ENCODE measurements at regions not wholly inside any gene's neighbourhood (a gene's known extent, or its start where the extent isn't known, plus 50 kb on each side); places are given as distances from the start of the nearest gene placed in this dataset.

DNA sequence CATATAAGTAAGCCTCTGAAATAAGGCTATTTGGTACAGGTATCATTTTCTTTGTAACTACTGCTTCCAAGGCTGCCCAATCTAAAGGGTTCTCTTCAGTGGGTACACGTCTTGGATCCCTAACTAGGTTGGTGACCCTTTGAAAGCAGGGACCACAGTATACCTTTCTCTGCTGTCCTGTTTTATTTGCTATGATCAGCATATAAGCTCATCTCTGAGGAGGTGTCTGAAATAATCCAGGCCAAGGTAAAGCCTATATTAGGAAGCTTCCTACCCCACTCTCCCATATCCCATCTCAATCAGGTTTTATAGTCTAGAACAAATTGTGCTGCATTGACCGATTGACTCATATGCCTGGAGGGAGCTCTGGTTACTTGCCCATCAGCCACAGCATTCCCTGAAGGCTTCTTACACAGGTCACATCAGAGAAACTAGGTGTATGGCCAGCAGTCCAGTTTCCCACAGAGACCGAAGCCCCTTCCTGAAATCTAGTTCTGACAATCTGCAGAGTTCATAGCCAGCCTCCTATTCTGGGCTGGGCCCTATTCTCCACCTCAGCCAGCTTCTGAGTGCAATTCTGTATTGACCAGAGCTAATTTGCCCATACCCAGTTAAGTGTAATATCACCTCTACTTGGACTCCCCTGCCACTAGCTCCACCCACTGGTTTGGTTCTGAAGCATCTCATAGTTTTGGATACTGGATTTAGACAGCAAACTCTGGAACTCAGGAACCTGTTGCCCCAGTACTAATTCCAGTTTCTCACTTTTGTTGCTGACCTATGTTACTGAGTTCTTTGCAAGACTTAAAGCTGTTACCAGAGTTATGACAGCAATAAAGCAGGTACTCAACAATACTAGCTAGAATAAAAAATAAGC is 62.1 kb upstream of the ARHGAP20 start:
- H3K23me2 ChIP-seq (ENCODE audit: insufficient read length, low read depth, low read length, poor library complexity, severe bottlenecking) = no peaks in the 10 kb centered on the region
- no peaks in the 10 kb centered on the region for H3K4me1 ChIP-seq (ENCODE audit: insufficient read depth, low read length)
- H4K8ac ChIP-seq (replicated peaks; ENCODE audit: insufficient read length, low read depth, low read length) = no peak overlapping the region
- H4K20me1 ChIP-seq (ENCODE audit: control insufficient read depth, insufficient read depth, insufficient read length) = no peaks in the 10 kb centered on the region
- no peak overlapping the region for H2BK20ac ChIP-seq (ENCODE audit: low read depth, low read length, poor library complexity, severe bottlenecking)
- no peak overlapping the region for H3K18ac ChIP-seq (ENCODE audit: insufficient read length, low read depth, low read length)
- H2BK12ac ChIP-seq (ENCODE audit: insufficient read length, low read depth, low read length) = no peak overlapping the region
- H3K23ac ChIP-seq (ENCODE audit: insufficient read length, low read depth, low read length) = no peak overlapping the region
- H2BK120ac ChIP-seq (ENCODE audit: low read depth, low read length, poor library complexity, severe bottlenecking) = no peak overlapping the region
- no peaks in the 10 kb centered on the region for H3K79me2 ChIP-seq (ENCODE audit: insufficient read depth, low read length)
- no peak overlapping the region for H4K5ac ChIP-seq (ENCODE audit: insufficient read length, low read depth, low read length)
- Mint-ChIP-seq H3K27ac (no peak overlapping the region), H3K36me3 (ENCODE audit: insufficient read depth in 1 of 3, low read depth in 3 of 3) (peaks cover 0 to 4% (median 0%) of the 10 kb centered on the region in 3 experiments; a peak in 1 of 7 replicates), H3K4me1 (no peaks in the 10 kb centered on the region), H3K27me3 (ENCODE audit: low read depth) (no peaks in the 10 kb centered on the region), H3K9me3 (peaks cover 0 to 2% of the 10 kb centered on the region in 2 experiments; a peak in 2 of 5 replicates), H3K4me3 (no peak overlapping the region)
- H3K27me3 ChIP-seq (ENCODE audit: insufficient read depth, low read length) = no peaks in the 10 kb centered on the region
- H3K56ac ChIP-seq (ENCODE audit: insufficient read length, low read depth, low read length) = no peak overlapping the region
- H3K9me3 ChIP-seq (ENCODE audit: control insufficient read depth, low read depth, low read length) = no peaks in the 10 kb centered on the region
- H4K91ac ChIP-seq (ENCODE audit: insufficient read length, low read depth, low read length) = no peak overlapping the region
- H3T11ph ChIP-seq (ENCODE audit: low read length) = no peak overlapping the region
- H3K27ac ChIP-seq (ENCODE audit: insufficient read length, low read depth, low read length) = no peak overlapping the region
- H3K9ac ChIP-seq (ENCODE audit: extremely low read depth, insufficient read length, low read length) = no peak overlapping the region
- no peaks in the 10 kb centered on the region for H3K79me1 ChIP-seq (ENCODE audit: insufficient read depth, low read depth, low read length, poor library complexity, severe bottlenecking)
- no peak overlapping the region for H2BK15ac ChIP-seq (ENCODE audit: low read depth, low read length)
- no peak overlapping the region for H2AFZ ChIP-seq (ENCODE audit: low read length)
- H3K4me2 ChIP-seq (ENCODE audit: insufficient read depth, insufficient read length, low read length) = no peak overlapping the region
- TF ChIP-seq, protein P1, sequence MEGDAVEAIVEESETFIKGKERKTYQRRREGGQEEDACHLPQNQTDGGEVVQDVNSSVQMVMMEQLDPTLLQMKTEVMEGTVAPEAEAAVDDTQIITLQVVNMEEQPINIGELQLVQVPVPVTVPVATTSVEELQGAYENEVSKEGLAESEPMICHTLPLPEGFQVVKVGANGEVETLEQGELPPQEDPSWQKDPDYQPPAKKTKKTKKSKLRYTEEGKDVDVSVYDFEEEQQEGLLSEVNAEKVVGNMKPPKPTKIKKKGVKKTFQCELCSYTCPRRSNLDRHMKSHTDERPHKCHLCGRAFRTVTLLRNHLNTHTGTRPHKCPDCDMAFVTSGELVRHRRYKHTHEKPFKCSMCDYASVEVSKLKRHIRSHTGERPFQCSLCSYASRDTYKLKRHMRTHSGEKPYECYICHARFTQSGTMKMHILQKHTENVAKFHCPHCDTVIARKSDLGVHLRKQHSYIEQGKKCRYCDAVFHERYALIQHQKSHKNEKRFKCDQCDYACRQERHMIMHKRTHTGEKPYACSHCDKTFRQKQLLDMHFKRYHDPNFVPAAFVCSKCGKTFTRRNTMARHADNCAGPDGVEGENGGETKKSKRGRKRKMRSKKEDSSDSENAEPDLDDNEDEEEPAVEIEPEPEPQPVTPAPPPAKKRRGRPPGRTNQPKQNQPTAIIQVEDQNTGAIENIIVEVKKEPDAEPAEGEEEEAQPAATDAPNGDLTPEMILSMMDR (conservative IDR thresholded peaks at IDR 0.05) = no peak
- no peak for DNase-seq
- H3K14ac ChIP-seq (ENCODE audit: insufficient read depth, low read length) = no peak overlapping the region
- no peak overlapping the region for H2AK5ac ChIP-seq (ENCODE audit: insufficient read length, low read length)
- H2BK5ac ChIP-seq (ENCODE audit: insufficient read length, low read length) = no peak overlapping the region
- no CpG with 5 or more reads among the region's 3 CpGs for WGBS (ENCODE audit: extremely low coverage, insufficient read length, low lambda C conversion rate)
- no peak overlapping the region for H3K4ac ChIP-seq (ENCODE audit: low read depth, low read length)
